HepG2 (cell line): ENCODE measurements at regions not wholly inside any gene's neighbourhood (a gene's known extent, or its start where the extent isn't known, plus 50 kb on each side); places are given as distances from the start of the nearest gene placed in this dataset.

Experiments
- CEBPG ChIP-seq: IDR thresholded peaks from 2 replicates; pipeline ENCODE4 v1.6.1; 2016
- CTCF ChIP-seq: sonication (generic); formaldehyde crosslinking; IDR thresholded peaks from 2 replicates; pipeline ENCODE4 v1.5.0; 2020; ENCODE audit warnings: mild to moderate bottlenecking, missing genetic modification reagents, moderate library complexity
- HNF1A ChIP-seq, 2 experiments: sonication (generic) in 1 of 2; formaldehyde crosslinking in 1 of 2; IDR thresholded peaks; 2 replicates each; pipeline versions ENCODE4 v1.4.0 to v1.6.1; 2016 to 2020; ENCODE audit warnings: borderline replicate concordance in 1 of 2, low read depth in 1 of 2, mild to moderate bottlenecking in 1 of 2, missing genetic modification reagents in 1 of 2
- IKZF1 ChIP-seq: fragments of 450-650 bp; IDR thresholded peaks from 2 replicates; pipeline ENCODE4 v1.7.1; 2016
- MIER3 ChIP-seq: IDR thresholded peaks from 2 replicates; pipeline ENCODE4 v1.6.1; 2016; ENCODE audit warnings: missing compliant biosample characterization, borderline replicate concordance
- SMAD1 ChIP-seq: sonication (generic); formaldehyde crosslinking; IDR thresholded peaks from 2 replicates; pipeline ENCODE4 v1.4.0; 2020; ENCODE audit warnings: missing genetic modification reagents, low read depth, mild to moderate bottlenecking, borderline replicate concordance
- TCF7L2 ChIP-seq: IDR thresholded peaks from 2 replicates; pipeline ENCODE4 v1.6.1; 2011; ENCODE audit warnings: mild to moderate bottlenecking, low read depth, low read length, moderate library complexity
- ZBTB7A ChIP-seq: sonication (generic); formaldehyde crosslinking; IDR thresholded peaks from 2 replicates; pipeline ENCODE4 v1.8.0; 2022; ENCODE audit warnings: mild to moderate bottlenecking, missing genetic modification reagents
- ZFP91 ChIP-seq: sonication (generic); formaldehyde crosslinking; IDR thresholded peaks from 2 replicates; pipeline ENCODE4 v1.9.0; 2022; ENCODE audit warnings: missing genetic modification reagents, mild to moderate bottlenecking, borderline replicate concordance
- ZKSCAN5 ChIP-seq: sonication (generic); formaldehyde crosslinking; IDR thresholded peaks from 2 replicates; pipeline ENCODE4 v1.5.1; 2020; ENCODE audit warnings: mild to moderate bottlenecking, missing genetic modification reagents
- ZNF318 ChIP-seq: sonication (generic); formaldehyde crosslinking; IDR thresholded peaks from 2 replicates; pipeline ENCODE4 v1.4.0; 2020; ENCODE audit warnings: mild to moderate bottlenecking, missing genetic modification reagents
- ZNF335 ChIP-seq: sonication (generic); formaldehyde crosslinking; IDR thresholded peaks from 2 replicates; pipeline ENCODE4 v1.4.0; 2020; ENCODE audit warnings: missing genetic modification reagents

GRCh38 chr10:78458983-78459638, 425.4 kb downstream of the RPS24 start (continued):
- TF ChIP-seq ZNF318 (no peak), ZFP91 (CRISPR knock-in tag) (no peak; the same call in 1 of the 2 replicates), IKZF1 (no peak), CTCF (CRISPR knock-in tag) (peak; percentile 16; the same call in 1 of the 2 replicates), TCF7L2 (peak; percentile 61; the same call in 1 of the 2 replicates), ZKSCAN5 (no peak), SMAD1 (CRISPR knock-in tag) (no peak), ZBTB7A (CRISPR knock-in tag) (peak; percentile 32; the same call in 1 of the 2 replicates), MIER3 (CRISPR knock-in tag) (peak; percentile 99), HNF1A (IDR thresholded peaks at IDR 0.05; ENCODE audit: low read depth) (peak; percentile 86), HNF1A (CRISPR knock-in tag; IDR thresholded peaks at IDR 0.05; ENCODE audit: borderline replicate concordance) (peak; percentile 92), ZNF335 (peak; percentile 55; the same call in 1 of the 2 replicates), CEBPG (CRISPR knock-in tag) (peak; percentile 99)
